ENCODE measurements at regions not wholly inside any gene's neighbourhood (a gene's known extent, or its start where the extent isn't known, plus 50 kb on each side); places are given as distances from the start of the nearest gene placed in this dataset.

GRCh38 chr6:95804847-95805541 lies 210.8 kb upstream of the FUT9 start:
- no peaks in the 10 kb centered on the region for H3K79me2 ChIP-seq (ENCODE audit: control insufficient read depth, insufficient read depth, low read length, unreplicated experiment)
- H3K4me1 ChIP-seq (ENCODE audit: control insufficient read depth, insufficient read depth, low read length, unreplicated experiment): no peaks in the 10 kb centered on the region
- no peak overlapping the region for H3K4me3 ChIP-seq (ENCODE audit: low read depth, low read length)
- H3K27ac ChIP-seq (ENCODE audit: low read depth, low read length): no peak overlapping the region
- no peak overlapping the region for H2AFZ ChIP-seq (ENCODE audit: low read length, unreplicated experiment)
- H3K36me3 ChIP-seq (ENCODE audit: insufficient read depth, low read length): no peaks in the 10 kb centered on the region
- no peaks in the 10 kb centered on the region for H3K27me3 ChIP-seq (ENCODE audit: insufficient read depth, low read length)

DNA sequence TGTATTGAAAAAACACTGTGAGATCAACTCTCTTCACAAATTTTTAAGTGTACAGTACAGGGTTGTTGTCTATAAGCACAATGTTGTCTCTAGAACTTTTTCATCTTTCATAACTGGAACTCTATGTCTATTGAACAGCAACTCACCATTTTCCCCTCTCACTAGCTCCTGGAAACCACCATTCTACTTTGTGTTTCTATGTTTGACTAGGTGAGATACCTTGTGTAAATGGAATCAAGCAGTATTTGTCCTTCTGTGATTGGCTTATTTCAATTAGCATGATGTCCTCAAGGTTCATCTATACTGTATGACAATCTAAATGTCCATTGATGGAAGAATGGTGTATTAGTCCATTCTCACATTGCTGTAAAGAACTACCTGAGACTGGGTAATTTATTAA lies 210.1 kb upstream of the FUT9 start:
- no peaks in the 10 kb centered on the region for H3K36me3 ChIP-seq (ENCODE audit: insufficient read depth, low read length)
- H3K27me3 ChIP-seq (ENCODE audit: insufficient read depth, low read length): no peaks in the 10 kb centered on the region
- H3K4me3 ChIP-seq (ENCODE audit: low read depth, low read length): no peak overlapping the region
- no peaks in the 10 kb centered on the region for H3K4me1 ChIP-seq (ENCODE audit: control insufficient read depth, insufficient read depth, low read length, unreplicated experiment)
- H2AFZ ChIP-seq (ENCODE audit: low read length, unreplicated experiment): no peak overlapping the region
- no peak overlapping the region for H3K27ac ChIP-seq (ENCODE audit: low read depth, low read length)
- H3K79me2 ChIP-seq (ENCODE audit: control insufficient read depth, insufficient read depth, low read length, unreplicated experiment): no peaks in the 10 kb centered on the region

DNA sequence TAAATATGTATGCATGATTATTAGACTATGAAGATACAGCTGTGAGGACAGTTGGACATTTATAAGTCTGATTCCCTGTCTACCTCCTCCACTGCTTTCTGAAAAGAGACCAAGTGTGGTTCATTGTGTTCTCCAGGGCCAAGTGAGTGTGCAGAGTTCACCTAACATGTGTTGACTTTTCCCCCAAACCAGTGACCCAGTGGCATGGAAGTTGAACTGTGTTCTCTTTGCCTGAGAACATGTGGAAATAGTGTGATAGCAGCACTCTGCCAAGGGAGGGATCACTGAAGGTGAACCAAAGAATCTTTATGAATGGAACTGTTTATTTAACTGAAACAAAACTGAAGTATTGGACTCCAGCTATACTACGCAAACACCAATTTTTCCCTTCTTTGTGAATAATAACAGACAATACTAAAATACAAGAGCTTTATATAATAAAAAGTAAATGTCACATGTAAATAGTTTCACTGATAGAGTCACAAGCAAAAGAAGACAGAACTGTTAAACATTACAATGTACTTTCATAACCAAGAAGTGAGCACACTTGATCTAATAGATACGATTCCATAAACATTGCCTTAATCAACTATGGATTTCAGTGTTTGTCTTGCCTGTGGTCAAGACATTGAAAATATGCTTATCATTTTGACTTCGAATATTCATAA lies 200.3 kb upstream of the FUT9 start:
- no peaks in the 10 kb centered on the region for H3K27me3 ChIP-seq (ENCODE audit: insufficient read depth, low read length)
- H2AFZ ChIP-seq (ENCODE audit: low read length, unreplicated experiment): no peak overlapping the region
- H3K79me2 ChIP-seq (ENCODE audit: control insufficient read depth, insufficient read depth, low read length, unreplicated experiment): no peaks in the 10 kb centered on the region
- H3K4me1 ChIP-seq (ENCODE audit: control insufficient read depth, insufficient read depth, low read length, unreplicated experiment): no peaks in the 10 kb centered on the region
- no peaks in the 10 kb centered on the region for H3K36me3 ChIP-seq (ENCODE audit: insufficient read depth, low read length)
- H3K4me3 ChIP-seq (ENCODE audit: low read depth, low read length): no peak overlapping the region
- no peak overlapping the region for H3K27ac ChIP-seq (ENCODE audit: low read depth, low read length)

GRCh38 chr6:95819461-95819860 lies 196.3 kb upstream of the FUT9 start:
- H3K79me2 ChIP-seq (ENCODE audit: control insufficient read depth, insufficient read depth, low read length, unreplicated experiment): no peaks in the 10 kb centered on the region
- H2AFZ ChIP-seq (ENCODE audit: low read length, unreplicated experiment): no peak overlapping the region
- H3K4me3 ChIP-seq (ENCODE audit: low read depth, low read length): no peak overlapping the region

DNA sequence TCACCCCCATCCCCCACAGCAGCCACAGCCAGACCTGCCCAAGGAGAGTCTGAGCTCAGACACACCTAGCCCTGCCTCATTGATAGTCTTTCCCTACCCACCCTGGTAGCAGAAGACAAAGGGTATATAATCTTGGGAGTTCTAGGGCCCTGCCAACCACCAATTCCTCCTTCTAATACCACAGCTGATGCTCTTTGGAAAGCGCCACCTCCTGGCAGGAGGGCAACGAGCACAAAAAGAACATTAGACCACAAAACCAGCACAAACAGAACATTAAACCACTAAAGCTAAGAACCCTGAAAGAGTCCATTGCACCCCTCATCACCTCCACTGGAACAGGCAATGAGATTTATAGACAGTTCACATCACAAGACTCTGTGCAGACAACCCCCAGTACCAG lies 195.8 kb upstream of the FUT9 start:
- Histone ChIP-seq H3K27ac (ENCODE audit: low read depth, low read length) (no peak overlapping the region), H3K4me3 (ENCODE audit: low read depth, low read length) (no peak overlapping the region), H2AFZ (ENCODE audit: low read length, unreplicated experiment) (no peak overlapping the region), H3K27me3 (ENCODE audit: insufficient read depth, low read length) (no peaks in the 10 kb centered on the region), H3K36me3 (ENCODE audit: insufficient read depth, low read length) (no peaks in the 10 kb centered on the region), H3K4me1 (ENCODE audit: control insufficient read depth, insufficient read depth, low read length, unreplicated experiment) (no peaks in the 10 kb centered on the region), H3K79me2 (ENCODE audit: control insufficient read depth, insufficient read depth, low read length, unreplicated experiment) (no peaks in the 10 kb centered on the region)

More at GRCh38 chr6:95819461-95819860, 196.3 kb upstream of the FUT9 start:
- H3K27me3 ChIP-seq (ENCODE audit: insufficient read depth, low read length): no peaks in the 10 kb centered on the region
- H3K27ac ChIP-seq (ENCODE audit: low read depth, low read length): no peak overlapping the region
- H3K36me3 ChIP-seq (ENCODE audit: insufficient read depth, low read length): no peaks in the 10 kb centered on the region
- H3K4me1 ChIP-seq (ENCODE audit: control insufficient read depth, insufficient read depth, low read length, unreplicated experiment): no peaks in the 10 kb centered on the region

- no peaks in the 10 kb centered on the region for H3K79me2 ChIP-seq (ENCODE audit: control insufficient read depth, insufficient read depth, low read length, unreplicated experiment)
Observed at GRCh38 chr6:95830859-95831557, 184.8 kb upstream of the FUT9 start.

GRCh38 chr6:95837890-95838289 lies 177.9 kb upstream of the FUT9 start:
- Histone ChIP-seq H3K4me3 (ENCODE audit: low read depth, low read length) (no peak overlapping the region), H3K27me3 (ENCODE audit: insufficient read depth, low read length) (no peaks in the 10 kb centered on the region), H3K79me2 (ENCODE audit: control insufficient read depth, insufficient read depth, low read length, unreplicated experiment) (no peaks in the 10 kb centered on the region), H2AFZ (ENCODE audit: low read length, unreplicated experiment) (no peak overlapping the region), H3K36me3 (ENCODE audit: insufficient read depth, low read length) (no peaks in the 10 kb centered on the region), H3K27ac (ENCODE audit: low read depth, low read length) (no peak overlapping the region), H3K4me1 (ENCODE audit: control insufficient read depth, insufficient read depth, low read length, unreplicated experiment) (no peaks in the 10 kb centered on the region)

More at GRCh38 chr6:95830859-95831557, 184.8 kb upstream of the FUT9 start:
- H3K27me3 ChIP-seq (ENCODE audit: insufficient read depth, low read length): no peaks in the 10 kb centered on the region
- no peak overlapping the region for H2AFZ ChIP-seq (ENCODE audit: low read length, unreplicated experiment)
- H3K27ac ChIP-seq (ENCODE audit: low read depth, low read length): no peak overlapping the region
- H3K4me1 ChIP-seq (ENCODE audit: control insufficient read depth, insufficient read depth, low read length, unreplicated experiment): no peaks in the 10 kb centered on the region
- H3K36me3 ChIP-seq (ENCODE audit: insufficient read depth, low read length): no peaks in the 10 kb centered on the region
- no peak overlapping the region for H3K4me3 ChIP-seq (ENCODE audit: low read depth, low read length)

GRCh38 chr6:95841560-95841959 lies 174.2 kb upstream of the FUT9 start:
- H3K4me3 ChIP-seq (ENCODE audit: low read depth, low read length): no peak overlapping the region
- H3K4me1 ChIP-seq (ENCODE audit: control insufficient read depth, insufficient read depth, low read length, unreplicated experiment): no peaks in the 10 kb centered on the region
- H3K27me3 ChIP-seq (ENCODE audit: insufficient read depth, low read length): no peaks in the 10 kb centered on the region
- no peaks in the 10 kb centered on the region for H3K36me3 ChIP-seq (ENCODE audit: insufficient read depth, low read length)
- no peaks in the 10 kb centered on the region for H3K79me2 ChIP-seq (ENCODE audit: control insufficient read depth, insufficient read depth, low read length, unreplicated experiment)
- H2AFZ ChIP-seq (ENCODE audit: low read length, unreplicated experiment): no peak overlapping the region
- H3K27ac ChIP-seq (ENCODE audit: low read depth, low read length): no peak overlapping the region

GRCh38 chr6:95846652-95847051 lies 169.1 kb upstream of the FUT9 start:
- Histone ChIP-seq H3K27me3 (ENCODE audit: insufficient read depth, low read length) (no peaks in the 10 kb centered on the region), H3K4me1 (ENCODE audit: control insufficient read depth, insufficient read depth, low read length, unreplicated experiment) (no peaks in the 10 kb centered on the region), H3K36me3 (ENCODE audit: insufficient read depth, low read length) (no peaks in the 10 kb centered on the region), H3K4me3 (ENCODE audit: low read depth, low read length) (no peak overlapping the region), H2AFZ (ENCODE audit: low read length, unreplicated experiment) (no peak overlapping the region), H3K79me2 (ENCODE audit: control insufficient read depth, insufficient read depth, low read length, unreplicated experiment) (no peaks in the 10 kb centered on the region), H3K27ac (ENCODE audit: low read depth, low read length) (no peak overlapping the region)

- Histone ChIP-seq H3K27ac (ENCODE audit: low read depth, low read length) (no peak overlapping the region), H3K79me2 (ENCODE audit: control insufficient read depth, insufficient read depth, low read length, unreplicated experiment) (no peaks in the 10 kb centered on the region), H3K4me3 (ENCODE audit: low read depth, low read length) (no peak overlapping the region)
Observed at GRCh38 chr6:95847061-95847460, 168.7 kb upstream of the FUT9 start.

DNA sequence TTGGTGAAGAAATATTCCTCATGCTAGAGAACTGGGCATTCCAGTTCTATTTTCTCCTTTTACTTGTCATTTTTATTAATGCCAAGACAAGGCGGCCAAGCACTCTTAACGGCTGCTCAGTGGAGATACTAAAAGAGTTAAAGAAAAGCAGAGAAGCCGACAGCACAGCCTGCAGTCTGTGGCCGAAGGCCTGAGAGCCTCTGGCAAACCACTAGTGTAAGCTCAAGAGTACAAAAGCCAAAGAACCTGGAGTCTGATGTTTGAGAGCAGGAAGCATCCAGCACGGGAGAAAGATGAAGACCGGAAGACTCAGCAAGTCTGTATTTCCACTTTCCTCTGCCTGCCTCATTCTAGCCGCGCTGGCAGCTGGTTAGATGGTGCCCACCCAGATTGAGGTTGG lies 167.1 kb upstream of the FUT9 start:
- Histone ChIP-seq H3K27ac (ENCODE audit: low read depth, low read length) (no peak overlapping the region), H2AFZ (ENCODE audit: low read length, unreplicated experiment) (no peak overlapping the region), H3K4me1 (ENCODE audit: control insufficient read depth, insufficient read depth, low read length, unreplicated experiment) (no peaks in the 10 kb centered on the region), H3K4me3 (ENCODE audit: low read depth, low read length) (no peak overlapping the region), H3K27me3 (ENCODE audit: insufficient read depth, low read length) (no peaks in the 10 kb centered on the region), H3K79me2 (ENCODE audit: control insufficient read depth, insufficient read depth, low read length, unreplicated experiment) (no peaks in the 10 kb centered on the region), H3K36me3 (ENCODE audit: insufficient read depth, low read length) (no peaks in the 10 kb centered on the region)

More at GRCh38 chr6:95847061-95847460, 168.7 kb upstream of the FUT9 start:
- Histone ChIP-seq H2AFZ (ENCODE audit: low read length, unreplicated experiment) (no peak overlapping the region), H3K36me3 (ENCODE audit: insufficient read depth, low read length) (no peaks in the 10 kb centered on the region), H3K27me3 (ENCODE audit: insufficient read depth, low read length) (no peaks in the 10 kb centered on the region), H3K4me1 (ENCODE audit: control insufficient read depth, insufficient read depth, low read length, unreplicated experiment) (no peaks in the 10 kb centered on the region)
